PC-9 (cell line): ENCODE measurements at regions not wholly inside any gene's neighbourhood (a gene's known extent, or its start where the extent isn't known, plus 50 kb on each side); places are given as distances from the start of the nearest gene placed in this dataset.

Source experiments
- BruUV-seq: library from RNA; stranded (reverse); fragments of 400-500 nt; replicated peaks from 2 replicates; lab custom pipeline; 2021; lab: Mats Ljungman, UMichigan
- CTCF ChIA-PET: fragments of 300-600 bp; sonication (Branson Sonifier 250); formaldehyde crosslinking; loops from one replicate; lab custom pipeline; 2022; ENCODE audit warnings: antibody characterized with exemption; lab: Charles Lee
- POLR2A ChIA-PET: fragments of 300-600 bp; sonication (Branson Sonifier 250); formaldehyde crosslinking; loops from one replicate; lab custom pipeline; 2022; ENCODE audit warnings: antibody characterized with exemption; ENCODE audit not compliant: unreplicated experiment; lab: Charles Lee
- DNase-seq, 2 experiments: peaks; one replicate each; pipeline versions ENCODE4 v3.0.0 to v3.0.0-alpha.2; 2015 to 2022; ENCODE audit warnings: mixed read lengths in 1 of 2
- H2AFZ ChIP-seq: fragments of 200-600 bp; sonication (generic); 2 replicates; pipeline ENCODE4 v1.8.1; 2017; ENCODE audit warnings: antibody characterized with exemption
- H3F3A ChIP-seq: fragments of 200-600 bp; sonication (generic); 2 replicates; pipeline ENCODE4 v1.8.1; 2017; ENCODE audit warnings: antibody characterized with exemption, mild to moderate bottlenecking, low read depth; ENCODE audit not compliant: insufficient read depth
- H3K27ac ChIP-seq: fragments of 200-600 bp; sonication (generic); 2 replicates; pipeline ENCODE4 v1.6.1; 2016; ENCODE audit warnings: mixed run types
- H3K27me3 ChIP-seq: fragments of 200-600 bp; sonication (generic); 2 replicates; pipeline ENCODE4 v1.6.1; 2016; ENCODE audit warnings: low read depth, mixed run types; ENCODE audit not compliant: insufficient read depth
- H3K36me3 ChIP-seq: fragments of 200-600 bp; sonication (generic); 2 replicates; pipeline ENCODE4 v1.6.1; 2016; ENCODE audit warnings: low read depth, mixed run types
- H3K4me1 ChIP-seq: fragments of 200-600 bp; sonication (generic); replicated peaks from 2 replicates; pipeline ENCODE4 v1.6.1; 2016; ENCODE audit warnings: mixed run types; ENCODE audit not compliant: insufficient read depth
- H3K4me2 ChIP-seq: fragments of 200-600 bp; sonication (generic); 2 replicates; pipeline ENCODE4 v1.6.1; 2017; ENCODE audit warnings: mixed run types
- H3K4me3 ChIP-seq: fragments of 200-600 bp; sonication (generic); 2 replicates; pipeline ENCODE4 v1.6.1; 2016; ENCODE audit warnings: mixed run types
- H3K79me2 ChIP-seq: fragments of 200-600 bp; sonication (generic); 2 replicates; pipeline ENCODE4 v1.6.1; 2017; ENCODE audit warnings: low read depth, mixed run types
- H3K9me2 ChIP-seq: fragments of 200-600 bp; sonication (generic); 2 replicates; pipeline ENCODE4 v1.8.1; 2017; ENCODE audit warnings: mild to moderate bottlenecking; ENCODE audit not compliant: insufficient read depth
- H3K9me3 ChIP-seq: fragments of 200-600 bp; sonication (generic); 2 replicates; pipeline ENCODE4 v1.8.1; 2016; ENCODE audit warnings: low read depth; ENCODE audit not compliant: insufficient read depth
- H4K20me1 ChIP-seq: fragments of 200-600 bp; sonication (generic); 2 replicates; pipeline ENCODE4 v1.8.1; 2017; ENCODE audit not compliant: insufficient read depth
- EZH2 ChIP-seq: fragments of 200-600 bp; sonication (generic); IDR thresholded peaks from 2 replicates; pipeline ENCODE4 v1.8.0; 2017; ENCODE audit warnings: antibody characterized with exemption, low read depth
- intact Hi-C: fragments of 100-400 bp; cut with micrococcal nuclease; formaldehyde crosslinking; loops from one replicate; pipeline ENCODE4 v1.10.0; 2022; ENCODE audit not compliant: unreplicated experiment
- TF ChIP-seq, protein P1 (sequence below): fragments of 200-600 bp; sonication (generic); conservative IDR thresholded peaks from 2 replicates; pipeline ENCODE4 v1.6.1; 2017; ENCODE audit warnings: mixed run types, antibody characterized with exemption, mild to moderate bottlenecking, moderate library complexity

DNA sequence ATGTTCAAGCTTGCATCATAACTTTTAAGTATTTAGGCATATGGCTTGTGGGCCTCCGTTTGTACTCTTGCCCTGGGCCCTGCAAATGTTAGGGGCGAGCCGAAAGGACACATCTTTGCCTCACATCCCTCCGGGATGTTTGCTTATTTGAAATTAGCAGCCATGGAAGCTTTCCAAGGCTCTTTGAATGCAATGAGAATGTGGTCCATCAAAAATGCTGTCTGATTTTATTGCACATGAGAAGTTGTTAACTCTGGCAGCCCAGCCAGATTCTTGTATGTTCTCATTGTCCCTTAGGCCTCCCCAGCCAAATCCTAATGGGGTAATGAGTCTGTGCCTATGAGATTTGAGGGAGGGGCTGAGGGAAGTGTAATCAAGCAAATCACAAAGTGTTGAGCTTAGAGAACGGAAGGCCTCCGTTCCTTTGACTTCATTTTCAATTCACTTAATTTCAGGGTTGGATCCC lies 261.2 kb upstream of the MARCKS start:
- no peaks in the 10 kb centered on the region for H3K36me3 ChIP-seq
- H3K27ac ChIP-seq = no peak overlapping the region
- no peaks in the 10 kb centered on the region; the same call in 1 of the 2 replicates for H3K4me1 ChIP-seq
- ChIA-PET CTCF (interaction anchor here (0.6 kb wide), 1 partner anchor 167 kb away, joined by 3 read pairs; no protein-coding TSS in a partner anchor), POLR2A (no interaction called here)
- no peak overlapping the region for H3K4me2 ChIP-seq
- H4K20me1 ChIP-seq = no peaks in the 10 kb centered on the region
- no peaks in the 10 kb centered on the region for H3K27me3 ChIP-seq
- no peaks in the 10 kb centered on the region for H3K79me2 ChIP-seq
- no peak overlapping the region for H3K4me3 ChIP-seq
- intact Hi-C loops = no loop called here
- no peak for DNase-seq
- H3K9me2 ChIP-seq = no peaks in the 10 kb centered on the region
- no peak overlapping the region for H2AFZ ChIP-seq
- H3F3A ChIP-seq = no peaks in the 10 kb centered on the region
- TF ChIP-seq EZH2 = no peak
- TF ChIP-seq, protein P1, sequence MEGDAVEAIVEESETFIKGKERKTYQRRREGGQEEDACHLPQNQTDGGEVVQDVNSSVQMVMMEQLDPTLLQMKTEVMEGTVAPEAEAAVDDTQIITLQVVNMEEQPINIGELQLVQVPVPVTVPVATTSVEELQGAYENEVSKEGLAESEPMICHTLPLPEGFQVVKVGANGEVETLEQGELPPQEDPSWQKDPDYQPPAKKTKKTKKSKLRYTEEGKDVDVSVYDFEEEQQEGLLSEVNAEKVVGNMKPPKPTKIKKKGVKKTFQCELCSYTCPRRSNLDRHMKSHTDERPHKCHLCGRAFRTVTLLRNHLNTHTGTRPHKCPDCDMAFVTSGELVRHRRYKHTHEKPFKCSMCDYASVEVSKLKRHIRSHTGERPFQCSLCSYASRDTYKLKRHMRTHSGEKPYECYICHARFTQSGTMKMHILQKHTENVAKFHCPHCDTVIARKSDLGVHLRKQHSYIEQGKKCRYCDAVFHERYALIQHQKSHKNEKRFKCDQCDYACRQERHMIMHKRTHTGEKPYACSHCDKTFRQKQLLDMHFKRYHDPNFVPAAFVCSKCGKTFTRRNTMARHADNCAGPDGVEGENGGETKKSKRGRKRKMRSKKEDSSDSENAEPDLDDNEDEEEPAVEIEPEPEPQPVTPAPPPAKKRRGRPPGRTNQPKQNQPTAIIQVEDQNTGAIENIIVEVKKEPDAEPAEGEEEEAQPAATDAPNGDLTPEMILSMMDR = no peak
- H3K9me3 ChIP-seq = no peaks in the 10 kb centered on the region; the same call in 1 of the 2 replicates
- BruUV-seq = no TSS peak

DNA sequence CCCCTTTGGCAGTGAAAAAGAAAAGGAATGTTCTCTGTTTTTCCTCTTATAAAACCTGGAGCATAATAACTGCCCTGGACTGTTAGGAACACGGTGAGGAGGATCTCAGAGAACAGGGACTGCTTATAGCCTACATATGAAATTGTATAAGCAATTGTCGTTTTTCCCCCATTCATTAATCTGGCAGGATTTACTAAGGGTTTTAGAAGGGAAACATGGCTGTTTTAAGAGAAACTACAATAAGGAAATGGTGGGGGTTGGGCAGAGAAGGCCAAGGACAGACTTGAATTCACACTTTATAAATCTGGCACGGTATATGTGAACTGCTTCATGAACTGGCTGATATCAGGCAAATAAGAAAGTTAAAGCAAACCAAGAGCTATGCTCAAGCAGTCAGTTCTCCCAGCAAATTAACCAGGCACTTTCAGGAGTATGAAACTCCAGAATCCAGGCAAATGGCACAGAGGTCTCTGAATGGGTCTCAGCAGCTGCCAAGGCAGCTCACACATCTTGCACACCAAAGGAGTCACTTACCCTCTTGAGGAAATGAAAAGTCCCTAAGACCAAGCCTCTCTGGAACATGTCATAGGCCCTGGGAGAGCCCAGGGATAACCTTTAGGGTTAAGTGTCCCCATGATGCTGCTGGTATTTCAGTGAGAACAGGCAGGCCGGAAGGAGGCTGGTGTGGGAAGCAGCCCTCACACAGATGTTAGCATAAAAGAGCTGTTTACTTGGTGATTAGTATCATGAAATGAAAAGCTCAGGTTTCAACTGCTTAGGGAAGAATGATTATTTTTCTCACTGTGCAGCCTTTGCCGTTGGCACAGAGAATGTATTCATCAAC lies 260.5 kb upstream of the MARCKS start:
- no peak overlapping the region for H2AFZ ChIP-seq
- no peaks in the 10 kb centered on the region for H3F3A ChIP-seq
- TF ChIP-seq EZH2 = no peak
- TF ChIP-seq, protein P1 = no peak
- H3K27ac ChIP-seq = 0 out of 2 replicates have a peak overlapping the region, but pooled peaks have one; percentile 3
- intact Hi-C loops = no loop called here
- H3K4me3 ChIP-seq = no peak overlapping the region
- H3K9me3 ChIP-seq = no peaks in the 10 kb centered on the region; the same call in 1 of the 2 replicates
- peak; percentile 34 to 65 for DNase-seq
- H3K36me3 ChIP-seq = no peaks in the 10 kb centered on the region
- H3K4me1 ChIP-seq = no peaks in the 10 kb centered on the region; the same call in 1 of the 2 replicates
- H3K9me2 ChIP-seq = no peaks in the 10 kb centered on the region
- no peaks in the 10 kb centered on the region for H3K27me3 ChIP-seq
- no peak overlapping the region for H3K4me2 ChIP-seq
- POLR2A ChIA-PET = interaction anchor here (0.6 kb wide), 3 partner anchors 44 to 466 kb away, joined by 3 to 22 read pairs (median 4); no protein-coding TSS in a partner anchor
- CTCF ChIA-PET = interaction anchor here (0.6 kb wide), 1 partner anchor 166 kb away, joined by 3 read pairs; no protein-coding TSS in a partner anchor
- no peaks in the 10 kb centered on the region for H3K79me2 ChIP-seq
- no peaks in the 10 kb centered on the region for H4K20me1 ChIP-seq
- no TSS peak for BruUV-seq

DNA sequence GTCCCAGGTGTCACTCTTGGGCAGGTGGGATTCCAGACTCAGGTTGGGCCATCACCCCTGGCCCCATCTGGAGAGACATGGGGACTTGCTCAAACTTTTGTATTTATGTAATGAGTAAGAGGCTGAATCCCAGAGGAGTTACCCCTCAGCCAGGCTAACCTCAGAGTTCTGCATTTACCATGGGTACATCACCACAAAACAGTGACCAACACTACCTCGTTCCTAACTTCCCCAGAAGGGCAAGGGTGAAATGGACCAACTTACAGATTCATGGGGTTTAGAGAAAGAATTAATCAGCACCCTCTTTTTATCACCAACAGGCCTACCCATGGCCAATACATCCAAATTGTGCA lies 259.9 kb upstream of the MARCKS start:
- H3K27me3 ChIP-seq = no peaks in the 10 kb centered on the region
- no peaks in the 10 kb centered on the region for H4K20me1 ChIP-seq
- no peak for DNase-seq
- intact Hi-C loops = no loop called here
- CTCF ChIA-PET = no interaction called here
- H3K9me3 ChIP-seq = no peaks in the 10 kb centered on the region; the same call in 1 of the 2 replicates
- H3K4me1 ChIP-seq = no peaks in the 10 kb centered on the region; the same call in 1 of the 2 replicates
- no peaks in the 10 kb centered on the region for H3K9me2 ChIP-seq
- BruUV-seq = no TSS peak
- POLR2A ChIA-PET = interaction anchor here (0.6 kb wide), 3 partner anchors 44 to 467 kb away, joined by 3 to 22 read pairs (median 4); no protein-coding TSS in a partner anchor
- no peaks in the 10 kb centered on the region for H3K79me2 ChIP-seq
- H2AFZ ChIP-seq = no peak overlapping the region
- no peak overlapping the region for H3K27ac ChIP-seq
- no peak overlapping the region for H3K4me3 ChIP-seq
- TF ChIP-seq, protein P1 = no peak
- TF ChIP-seq EZH2 = no peak
- H3K36me3 ChIP-seq = no peaks in the 10 kb centered on the region
- H3K4me2 ChIP-seq = no peak overlapping the region
- H3F3A ChIP-seq = no peaks in the 10 kb centered on the region
